ENCODE measurements at regions not wholly inside any gene's neighbourhood (a gene's known extent, or its start where the extent isn't known, plus 50 kb on each side); places are given as distances from the start of the nearest gene placed in this dataset.

- POLR2A ChIA-PET, result no interaction called here
- H3K9me1 ChIP-seq (replicated peaks; ENCODE audit: control insufficient read depth, extremely low read depth, insufficient read depth, low read length), result no peaks in the 10 kb centered on the region
- H3K36me3 ChIP-seq (ENCODE audit: control insufficient read depth in 2 of 2, extremely low read depth in 1 of 2, insufficient read depth in 2 of 2, low read length in 2 of 2), result no peaks in the 10 kb centered on the region
- FAIRE-seq (no peak), DNase-seq (ENCODE audit: low read depth, low spot score) (no peak)
- no peaks in the 10 kb centered on the region for H4K20me1 ChIP-seq (replicated peaks; ENCODE audit: control insufficient read depth, extremely low read depth, insufficient read depth, low read length)
- H3K27me3 ChIP-seq (ENCODE audit: control insufficient read depth in 2 of 2, insufficient read depth in 2 of 2, low read length in 2 of 2), result no peaks in the 10 kb centered on the region
- no peak overlapping the region for H3K9ac ChIP-seq (replicated peaks; ENCODE audit: extremely low read depth, insufficient read depth, low read length)
- H3K27ac ChIP-seq (ENCODE audit: insufficient read depth, low read depth, low read length), result no peak overlapping the region
- dilution Hi-C loops (cut with MboI; ENCODE audit: extremely low pct_ligation_motif_present, low sequenced_read_pairs), result no loop called here
- no peak overlapping the region for H3K4me2 ChIP-seq (ENCODE audit: insufficient read depth, low read length)
- H2AFZ ChIP-seq (ENCODE audit: low read depth, low read length), result no peak overlapping the region
- intact Hi-C loops (cut with micrococcal nuclease), result no loop called here
- BruUV-seq (replicated peaks), result no TSS peak
- no peak overlapping the region for H3K4me3 ChIP-seq (replicated peaks in 1 of 3; ENCODE audit: insufficient read depth in 1 of 3, low read depth in 1 of 3, low read length in 3 of 3)
- TF ChIP-seq CTCF (IDR thresholded peaks at IDR 0.05; ENCODE audit: extremely low read depth in 1 of 2, insufficient read depth in 1 of 2, low read depth in 1 of 2, low read length in 2 of 2) (no peak), MYC (IDR thresholded peaks at IDR 0.05; ENCODE audit: low read depth, low read length) (no peak), POLR2A (IDR thresholded peaks at IDR 0.05; ENCODE audit: low read depth, low read length) (no peak), POLR2AphosphoS5 (IDR thresholded peaks at IDR 0.05; ENCODE audit: insufficient read depth, low read depth, low read length) (no peak), FOS (IDR thresholded peaks at IDR 0.05; ENCODE audit: borderline replicate concordance, insufficient read depth, low read length) (no peak), JUN (IDR thresholded peaks at IDR 0.05; ENCODE audit: borderline replicate concordance, insufficient read depth, insufficient read length, low read depth) (no peak), GATA2 (IDR thresholded peaks at IDR 0.05; ENCODE audit: insufficient read depth, insufficient read length, low read depth, low read length) (no peak), EZH2 (IDR thresholded peaks at IDR 0.05; ENCODE audit: borderline replicate concordance, low read depth, low read length, severe bottlenecking) (no peak)
- TF ChIP-seq, protein P1, sequence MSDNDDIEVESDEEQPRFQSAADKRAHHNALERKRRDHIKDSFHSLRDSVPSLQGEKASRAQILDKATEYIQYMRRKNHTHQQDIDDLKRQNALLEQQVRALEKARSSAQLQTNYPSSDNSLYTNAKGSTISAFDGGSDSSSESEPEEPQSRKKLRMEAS (IDR thresholded peaks at IDR 0.05; ENCODE audit: insufficient read depth, insufficient read length), result no peak
- CTCF ChIA-PET, result no interaction called here
- H3K79me2 ChIP-seq (ENCODE audit: control insufficient read depth, insufficient read depth, low read length), result no peaks in the 10 kb centered on the region
- no peaks in the 10 kb centered on the region for H3K9me3 ChIP-seq (replicated peaks; ENCODE audit: control insufficient read depth, insufficient read depth, low read length)
- no peaks in the 10 kb centered on the region for H3K4me1 ChIP-seq (ENCODE audit: control insufficient read depth, extremely low read depth, insufficient read depth, low read length)
Observed at GRCh38 chr4:156313497-156313896, 359.8 kb upstream of the CTSO start.

Data from endothelial cell of umbilical vein (primary cell).